ENCODE measurements at regions not wholly inside any gene's neighbourhood (a gene's known extent, or its start where the extent isn't known, plus 50 kb on each side); places are given as distances from the start of the nearest gene placed in this dataset.

- no peak for DNase-seq (ENCODE audit: low read depth, low spot score)
Measured at GRCh38 chr17:69605571-69605970, 191.1 kb downstream of the MAP2K6 start.

DNA sequence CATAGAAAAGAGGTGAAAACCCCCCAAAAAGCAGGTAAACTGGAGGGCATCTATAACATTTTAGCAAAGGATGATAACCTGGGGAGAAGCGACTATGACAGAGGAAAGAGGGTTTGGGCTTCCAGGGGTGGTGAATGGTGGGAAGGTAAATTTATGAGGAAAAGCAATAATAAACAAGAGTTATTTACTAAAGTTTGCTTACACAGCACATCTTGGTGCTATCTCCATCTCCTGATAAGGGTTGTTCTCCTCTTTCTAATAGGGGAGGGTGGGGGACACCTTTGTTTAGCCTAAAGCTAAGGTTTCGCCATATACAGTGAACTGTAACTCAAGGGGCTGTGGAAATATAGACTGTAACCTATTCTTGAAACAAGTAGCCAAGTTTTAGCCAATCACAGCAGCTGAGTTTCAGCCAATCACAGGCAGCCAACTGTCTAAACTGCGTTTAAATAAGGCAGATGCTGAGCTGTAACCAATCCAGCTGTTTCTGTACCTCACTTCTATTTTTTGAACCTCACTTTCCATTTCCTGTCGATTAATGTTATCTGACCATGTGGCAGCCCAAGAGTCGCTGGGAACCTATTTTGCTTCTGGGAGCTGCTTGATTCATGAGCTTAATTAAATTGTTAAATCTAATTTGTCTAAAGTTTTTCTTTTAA is 191.8 kb downstream of the MAP2K6 start:
- no peak for DNase-seq (ENCODE audit: low read depth, low spot score)

DNA sequence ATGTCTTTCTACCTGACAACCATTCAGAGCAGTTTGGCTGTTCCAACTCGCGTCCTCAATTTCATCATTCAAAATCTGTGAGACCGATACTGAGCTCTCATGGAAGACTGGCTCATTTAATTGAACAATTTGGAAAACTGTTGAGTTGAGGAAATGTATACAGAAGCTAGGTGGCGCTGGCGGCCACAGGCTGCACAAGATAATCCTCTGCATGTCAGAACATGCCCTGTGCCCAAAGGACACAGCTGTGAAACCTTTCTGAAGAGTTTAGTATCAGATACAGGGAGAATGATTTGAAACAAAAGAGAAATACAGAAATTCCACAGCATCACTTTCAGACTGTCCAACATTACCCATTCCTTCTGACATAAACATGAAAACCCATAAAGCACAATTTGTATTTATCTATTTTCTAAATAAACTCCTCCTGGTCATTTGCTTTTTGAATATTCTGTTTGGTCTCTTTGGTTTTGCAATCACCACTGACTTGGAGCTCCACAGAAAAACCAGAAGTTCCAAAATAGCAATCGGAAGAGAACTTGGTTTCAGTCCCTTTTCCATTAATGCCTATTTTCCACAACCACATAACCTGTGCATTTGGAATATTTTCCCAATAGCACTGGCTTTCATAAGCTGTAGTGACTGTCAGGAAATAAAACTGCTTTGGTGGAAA is 192.8 kb downstream of the MAP2K6 start:
- DNase-seq (ENCODE audit: low read depth, low spot score) = peak; percentile 71

DNA sequence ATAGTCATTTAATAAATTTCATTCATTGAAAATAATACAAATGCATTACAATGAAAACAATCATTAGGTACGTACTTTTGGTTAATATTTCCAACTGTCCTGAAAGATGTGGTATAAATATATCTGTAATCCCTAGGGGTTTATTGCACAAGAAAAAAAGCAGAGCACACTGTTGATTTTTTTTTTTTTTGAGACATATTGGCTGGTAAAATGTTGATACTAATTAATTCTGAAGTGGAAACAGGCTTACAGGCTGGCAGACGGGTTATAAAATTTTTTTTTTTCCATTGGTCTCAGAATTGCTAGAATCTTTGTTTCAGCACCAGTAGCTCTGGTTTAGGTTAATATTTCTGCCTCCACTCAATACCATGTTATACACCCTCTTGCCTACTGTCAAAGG is 193.6 kb downstream of the MAP2K6 start:
- no peak for DNase-seq (ENCODE audit: low read depth, low spot score)

GRCh38 chr17:69608808-69609472 is 194.4 kb downstream of the MAP2K6 start:
- no peak for DNase-seq (ENCODE audit: low read depth, low spot score)

DNA sequence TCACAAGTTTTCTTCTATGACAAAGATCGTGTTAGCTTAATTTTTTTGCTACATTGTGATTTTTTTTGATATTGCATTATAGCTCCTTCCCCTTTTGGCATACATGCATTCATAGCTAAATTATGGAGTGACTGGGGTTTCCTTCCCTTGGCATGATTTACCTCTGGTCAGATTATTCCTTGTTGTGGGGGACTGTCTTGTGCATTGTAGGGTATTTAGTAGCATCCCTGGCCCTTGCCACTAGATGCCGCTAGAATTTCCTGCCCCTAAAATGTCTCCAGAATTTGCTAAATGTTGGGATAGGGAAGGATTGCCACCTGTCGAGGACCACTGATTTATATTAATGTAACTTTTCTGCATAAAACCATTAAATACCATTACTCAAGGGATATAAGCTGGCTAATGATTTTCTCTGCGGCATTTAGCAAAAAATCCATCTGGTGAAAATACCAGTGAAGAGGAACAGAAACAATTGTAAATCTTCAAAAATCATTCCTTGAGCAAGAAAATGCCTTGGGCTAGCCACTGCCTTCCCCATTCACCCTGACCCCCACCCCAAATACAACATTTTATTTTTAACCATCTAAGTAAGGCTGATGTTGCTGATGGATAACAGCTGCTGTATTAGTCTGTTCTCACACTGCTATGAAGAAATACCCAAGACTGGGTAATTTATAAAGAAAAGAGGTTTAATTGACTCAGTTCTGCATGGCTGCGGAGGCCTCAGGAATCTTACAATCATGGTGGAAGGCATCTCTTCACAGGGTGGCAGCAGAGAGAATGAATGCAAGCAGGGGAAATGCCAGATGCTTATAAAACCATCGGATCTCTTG is 195.2 kb downstream of the MAP2K6 start:
- peak; percentile 4 for DNase-seq (ENCODE audit: low read depth, low spot score)

- DNase-seq (ENCODE audit: low read depth, low spot score) = no peak
Measured at GRCh38 chr17:69620363-69620762, 205.9 kb downstream of the MAP2K6 start.

GRCh38 chr17:69625474-69625873 is 211.0 kb downstream of the MAP2K6 start:
- DNase-seq (ENCODE audit: low read depth, low spot score) = no peak

DNA sequence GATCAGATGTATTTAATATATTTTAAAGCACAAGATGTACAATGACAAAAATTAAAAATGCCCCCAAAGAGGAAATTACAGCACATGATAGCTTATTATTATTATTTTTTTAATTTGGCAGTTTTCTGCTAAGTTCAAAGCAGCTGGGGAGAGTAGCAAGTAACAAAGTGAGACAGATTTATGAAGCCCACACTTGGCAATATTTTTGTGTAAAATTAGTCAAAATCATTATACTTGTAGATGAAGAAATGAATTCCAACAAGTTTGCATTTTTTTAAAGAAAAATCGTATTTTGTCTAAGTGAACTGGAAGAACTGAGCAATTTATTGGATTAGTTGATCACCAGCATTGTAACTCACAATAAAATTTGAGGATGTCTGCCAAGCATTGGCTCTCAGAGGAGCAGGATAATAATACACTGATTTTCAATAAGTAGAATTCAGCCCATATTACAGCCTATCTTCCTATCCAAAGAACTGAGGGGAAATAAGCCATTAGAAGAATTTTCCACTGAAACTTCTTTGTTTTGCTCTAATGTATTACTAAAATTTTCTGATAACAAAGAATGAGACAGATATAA is 215.6 kb downstream of the MAP2K6 start:
- DNase-seq (ENCODE audit: low read depth, low spot score) = no peak

- no peak for DNase-seq (ENCODE audit: low read depth, low spot score)
Measured at GRCh38 chr17:69634844-69635243, 220.3 kb downstream of the MAP2K6 start.

DNA sequence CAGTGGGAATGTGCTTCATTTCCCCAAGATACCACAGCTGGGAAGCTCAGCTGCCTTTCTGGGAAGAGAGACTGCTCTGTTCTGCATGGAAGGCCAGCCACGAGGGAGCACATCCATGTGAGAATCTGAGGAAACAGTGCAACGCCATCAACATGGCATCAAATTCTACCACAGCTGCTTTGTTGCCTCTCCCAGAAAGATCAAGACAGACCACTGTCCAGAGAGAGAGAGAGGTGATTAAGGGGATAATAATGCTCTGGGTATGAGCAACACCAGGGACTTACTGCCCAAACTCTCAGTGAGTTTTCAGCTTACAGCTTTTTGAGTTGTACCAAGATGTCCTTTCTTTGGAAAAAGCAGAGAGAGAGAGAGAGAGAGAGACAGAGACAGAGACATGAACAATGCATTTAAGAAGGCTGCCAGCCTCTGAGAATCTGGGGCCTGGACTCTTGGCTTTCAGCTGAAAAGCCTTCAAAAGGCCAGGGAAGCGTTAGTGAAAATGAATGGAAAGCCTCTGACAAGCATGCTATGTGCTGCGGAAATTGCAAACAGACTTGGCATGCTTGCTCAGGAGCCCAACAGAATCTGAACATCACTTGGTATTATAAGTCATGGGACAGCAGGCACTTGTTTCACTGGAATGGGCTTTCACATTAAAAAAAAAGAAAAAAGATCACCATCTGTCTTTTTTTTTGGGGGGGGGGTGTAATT is 223.1 kb downstream of the MAP2K6 start:
- DNase-seq (ENCODE audit: low read depth, low spot score) = no peak

- no peak for DNase-seq (ENCODE audit: low read depth, low spot score)
Measured at GRCh38 chr17:69639096-69639495, 224.6 kb downstream of the MAP2K6 start.

GRCh38 chr17:69640073-69640472 is 225.6 kb downstream of the MAP2K6 start:
- DNase-seq (ENCODE audit: low read depth, low spot score) = no peak

DNA sequence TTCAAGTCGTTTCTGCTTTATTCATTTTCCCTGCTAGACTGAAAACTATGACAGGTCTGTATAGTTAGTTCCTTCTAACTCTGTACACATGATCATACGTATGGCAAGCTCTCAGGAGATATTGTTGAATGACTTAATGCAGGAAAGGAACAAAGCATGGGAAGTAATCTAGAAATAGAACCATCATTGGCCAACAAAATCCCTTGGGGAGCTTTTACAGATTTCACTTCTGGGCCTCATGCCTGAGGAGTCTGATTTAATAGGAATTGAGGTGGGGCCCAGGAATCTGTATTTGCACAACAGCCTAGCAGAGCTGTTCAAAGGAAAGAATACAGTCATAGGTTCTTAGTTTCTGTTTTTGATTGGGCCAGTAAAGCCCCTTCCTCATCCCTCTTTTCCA is 229.2 kb downstream of the MAP2K6 start:
- DNase-seq (ENCODE audit: low read depth, low spot score) = no peak

DNA sequence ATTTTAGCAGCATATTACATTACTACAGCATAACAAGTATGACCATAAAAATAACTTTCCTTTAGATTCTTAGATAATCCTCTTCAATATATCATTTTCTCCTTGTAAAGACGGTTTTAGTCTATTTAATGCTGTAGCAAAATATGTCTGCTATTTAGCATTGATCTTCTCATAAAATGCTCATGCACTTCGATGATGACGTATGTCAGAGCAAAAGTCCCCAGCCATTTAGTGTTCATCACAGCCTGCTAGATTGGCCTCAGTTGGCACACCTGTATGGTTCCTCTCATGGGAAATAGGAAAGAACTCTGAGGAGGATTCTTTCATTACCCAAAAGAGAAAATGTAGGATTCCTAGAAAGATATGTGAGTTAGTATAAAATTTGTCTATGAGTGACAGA is 232.2 kb downstream of the MAP2K6 start:
- no peak for DNase-seq (ENCODE audit: low read depth, low spot score)

DNA sequence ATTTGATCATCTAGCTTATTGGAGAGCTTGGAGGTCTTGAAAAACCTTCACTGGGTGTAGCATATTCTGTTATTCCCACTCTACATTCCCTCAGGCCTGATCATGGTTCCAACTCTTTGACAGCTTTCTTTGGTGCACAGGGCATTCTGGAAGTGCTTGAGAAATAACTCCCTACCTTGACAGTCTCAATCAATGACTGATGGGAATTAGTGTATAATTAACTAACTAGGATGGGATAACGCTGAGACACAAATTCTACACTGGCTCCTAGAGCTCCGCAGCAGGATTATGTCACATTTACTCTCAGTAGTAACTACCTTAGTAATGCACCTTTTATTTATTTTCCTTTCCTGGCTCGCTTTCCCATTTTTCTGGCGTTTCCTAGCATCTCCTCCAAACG is 236.4 kb downstream of the MAP2K6 start:
- DNase-seq (ENCODE audit: low read depth, low spot score) = no peak

- no peak for DNase-seq (ENCODE audit: low read depth, low spot score)
Measured at GRCh38 chr17:69651921-69652320, 237.4 kb downstream of the MAP2K6 start.

DNA sequence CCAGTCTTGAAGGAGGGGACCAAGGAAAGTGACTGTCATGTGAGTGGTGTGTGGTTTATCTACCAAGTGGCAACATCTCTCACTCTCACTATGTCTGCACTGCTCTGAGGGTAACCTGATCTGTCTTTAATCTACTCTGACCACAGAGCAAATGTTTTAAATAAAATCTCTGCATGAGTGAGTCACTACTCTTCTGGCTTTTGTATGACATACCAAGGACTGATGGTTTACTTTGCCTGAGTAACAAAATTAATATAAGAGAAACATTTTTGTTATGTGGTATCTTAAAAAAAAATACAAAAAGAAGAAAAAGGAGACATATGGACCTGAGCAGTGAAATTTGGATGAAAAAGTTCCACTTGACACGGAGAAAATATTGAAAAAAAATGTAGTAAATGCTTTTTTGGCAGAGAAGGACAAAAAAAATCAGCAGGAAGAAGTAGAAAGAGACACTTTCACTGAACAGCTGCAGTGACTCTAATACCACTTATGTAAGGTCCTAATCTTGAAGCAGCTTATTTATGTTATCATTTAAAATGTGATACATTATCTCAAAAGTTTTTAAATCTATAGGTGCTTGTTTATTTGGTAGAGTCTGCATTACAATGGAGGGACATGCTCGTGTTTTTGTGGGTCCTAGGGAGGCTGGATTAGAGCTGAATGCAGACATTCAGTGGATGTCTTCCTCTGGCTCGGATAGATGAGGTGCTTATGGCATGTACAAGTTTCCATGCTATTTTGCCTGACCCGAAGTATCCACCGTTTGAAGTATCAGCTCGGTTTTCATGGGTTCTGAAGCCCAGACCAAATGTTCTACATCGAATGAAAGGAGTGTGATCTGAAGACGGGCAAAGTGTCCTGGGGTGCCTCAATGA is 240.7 kb downstream of the MAP2K6 start:
- DNase-seq (ENCODE audit: low read depth, low spot score) = no peak

DNA sequence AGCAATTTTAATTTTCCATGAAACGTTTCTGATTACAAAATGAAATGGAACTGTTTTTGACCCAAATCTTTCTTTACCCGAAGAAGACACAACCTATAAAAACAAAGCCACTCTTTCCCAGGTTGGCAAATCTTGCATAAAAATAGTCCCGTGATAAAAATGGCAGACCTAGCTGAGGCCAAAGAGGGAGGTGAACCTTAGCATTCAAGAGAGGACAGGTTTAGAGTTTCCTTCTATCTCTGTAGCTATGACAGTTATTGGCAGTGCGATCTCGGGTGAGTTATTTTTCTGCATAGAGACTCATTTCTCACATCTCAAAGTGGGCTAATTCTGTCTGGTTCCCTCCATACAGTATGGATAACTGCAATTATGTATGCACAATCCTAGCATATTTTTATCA is 241.4 kb downstream of the MAP2K6 start:
- DNase-seq (ENCODE audit: low read depth, low spot score) = no peak

Measured in ELF-1 (cell line).